DND-41 (cell line): ENCODE measurements at regions not wholly inside any gene's neighbourhood (a gene's known extent, or its start where the extent isn't known, plus 50 kb on each side); places are given as distances from the start of the nearest gene placed in this dataset.

Experiments
- ATAC-seq: fragments of 200-7000 bp; cut with Tn5 transposase; 3 replicates; pipeline ENCODE4 v1.9.1; 2021; ENCODE audit warnings: low read depth; ENCODE audit not compliant: insufficient read depth
- DNase-seq: peaks from one replicate; pipeline ENCODE4 v3.0.0-alpha.2; 2020
- H2AFZ ChIP-seq: 2 replicates; pipeline ENCODE4 v1.6.0; 2012; ENCODE audit warnings: low read depth, low read length
- H3K27ac ChIP-seq: 2 replicates; pipeline ENCODE4 v1.5.1; 2012; ENCODE audit warnings: low read length, inconsistent platforms
- H3K27me3 ChIP-seq: fragments of 200-600 bp; sonication (generic); 2 replicates; pipeline ENCODE4 v1.6.0; 2012; ENCODE audit warnings: low read length, mild to moderate bottlenecking, inconsistent platforms; ENCODE audit not compliant: insufficient read depth, poor library complexity
- H3K36me3 ChIP-seq: 2 replicates; pipeline ENCODE4 v1.5.1; 2012; ENCODE audit warnings: low read length, inconsistent platforms; ENCODE audit not compliant: insufficient read depth
- H3K4me1 ChIP-seq: 2 replicates; pipeline ENCODE4 v1.5.1; 2012; ENCODE audit warnings: mild to moderate bottlenecking, low read length; ENCODE audit not compliant: insufficient read depth
- H3K4me2 ChIP-seq: 2 replicates; pipeline ENCODE4 v1.6.0; 2012; ENCODE audit warnings: mild to moderate bottlenecking, moderate library complexity, low read length, inconsistent platforms; ENCODE audit not compliant: insufficient read depth
- H3K4me3 ChIP-seq, 2 experiments: fragments of 200-600 bp in 1 of 2; shearing (Covaris generic) in 1 of 2; 2 replicates each; pipeline ENCODE4 v1.5.1; 2012 to 2016; ENCODE audit warnings: inconsistent platforms in 2 of 2, low read length in 2 of 2, mild to moderate bottlenecking in 2 of 2, low read depth in 1 of 2, moderate library complexity in 1 of 2
- H3K79me2 ChIP-seq: 2 replicates; pipeline ENCODE4 v1.6.0; 2012; ENCODE audit warnings: low read length, inconsistent platforms; ENCODE audit not compliant: insufficient read depth
- H3K9ac ChIP-seq: 2 replicates; pipeline ENCODE4 v1.6.0; 2012; ENCODE audit warnings: low read depth, mild to moderate bottlenecking, inconsistent platforms, low read length, moderate library complexity
- H3K9me3 ChIP-seq: 2 replicates; pipeline ENCODE4 v1.5.1; 2012; ENCODE audit warnings: low read length, moderate library complexity, mild to moderate bottlenecking, inconsistent platforms; ENCODE audit not compliant: insufficient read depth, severe bottlenecking
- H4K20me1 ChIP-seq: 2 replicates; pipeline ENCODE4 v1.6.0; 2012; ENCODE audit warnings: low read length; ENCODE audit not compliant: insufficient read depth
- EZH2 ChIP-seq: IDR thresholded peaks from 3 replicates; pipeline ENCODE4 v1.6.1; 2012; ENCODE audit warnings: borderline replicate concordance, low read depth, mild to moderate bottlenecking, moderate library complexity, low read length, inconsistent platforms; ENCODE audit not compliant: severe bottlenecking
- TF ChIP-seq, protein P1 (sequence below): IDR thresholded peaks from 2 replicates; pipeline ENCODE4 v1.5.1; 2012; ENCODE audit warnings: borderline replicate concordance, low read length, moderate library complexity, mild to moderate bottlenecking; ENCODE audit not compliant: poor library complexity, severe bottlenecking; ENCODE audit errors: extremely low read depth

DNA sequence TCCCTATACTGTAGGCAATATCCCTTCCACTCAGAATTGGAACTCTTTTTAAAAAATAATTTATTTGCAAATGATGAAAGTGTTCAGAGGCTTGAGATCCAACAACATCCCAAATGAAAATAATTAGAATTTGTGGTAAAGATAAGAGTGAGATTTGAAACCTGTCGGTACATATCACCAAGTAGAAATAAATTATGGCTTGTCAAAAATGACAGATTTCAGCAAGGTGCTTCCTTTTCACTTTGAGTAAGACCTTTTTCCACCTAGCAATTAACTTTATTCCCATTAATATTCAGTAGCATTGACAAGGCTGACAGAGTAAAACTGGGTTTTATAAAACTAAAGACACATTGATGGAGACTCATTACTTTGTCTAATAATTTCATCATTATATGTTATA, 107.7 kb upstream of the PRKD1 start:
- no peaks in the 10 kb centered on the region for H3K4me1 ChIP-seq
- no peaks in the 10 kb centered on the region for H3K79me2 ChIP-seq
- no peak for ATAC-seq
- no peak overlapping the region for H3K9ac ChIP-seq
- H2AFZ ChIP-seq = no peak overlapping the region
- H3K4me2 ChIP-seq = no peak overlapping the region
- H3K4me3 ChIP-seq = no peak overlapping the region
- H3K27ac ChIP-seq = no peak overlapping the region
- no peak for TF ChIP-seq EZH2
- TF ChIP-seq, protein P1, sequence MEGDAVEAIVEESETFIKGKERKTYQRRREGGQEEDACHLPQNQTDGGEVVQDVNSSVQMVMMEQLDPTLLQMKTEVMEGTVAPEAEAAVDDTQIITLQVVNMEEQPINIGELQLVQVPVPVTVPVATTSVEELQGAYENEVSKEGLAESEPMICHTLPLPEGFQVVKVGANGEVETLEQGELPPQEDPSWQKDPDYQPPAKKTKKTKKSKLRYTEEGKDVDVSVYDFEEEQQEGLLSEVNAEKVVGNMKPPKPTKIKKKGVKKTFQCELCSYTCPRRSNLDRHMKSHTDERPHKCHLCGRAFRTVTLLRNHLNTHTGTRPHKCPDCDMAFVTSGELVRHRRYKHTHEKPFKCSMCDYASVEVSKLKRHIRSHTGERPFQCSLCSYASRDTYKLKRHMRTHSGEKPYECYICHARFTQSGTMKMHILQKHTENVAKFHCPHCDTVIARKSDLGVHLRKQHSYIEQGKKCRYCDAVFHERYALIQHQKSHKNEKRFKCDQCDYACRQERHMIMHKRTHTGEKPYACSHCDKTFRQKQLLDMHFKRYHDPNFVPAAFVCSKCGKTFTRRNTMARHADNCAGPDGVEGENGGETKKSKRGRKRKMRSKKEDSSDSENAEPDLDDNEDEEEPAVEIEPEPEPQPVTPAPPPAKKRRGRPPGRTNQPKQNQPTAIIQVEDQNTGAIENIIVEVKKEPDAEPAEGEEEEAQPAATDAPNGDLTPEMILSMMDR = no peak
- H3K9me3 ChIP-seq = no peaks in the 10 kb centered on the region
- no peaks in the 10 kb centered on the region for H3K27me3 ChIP-seq
- H3K36me3 ChIP-seq = no peaks in the 10 kb centered on the region
- DNase-seq = no peak
- H4K20me1 ChIP-seq = no peaks in the 10 kb centered on the region

DNA sequence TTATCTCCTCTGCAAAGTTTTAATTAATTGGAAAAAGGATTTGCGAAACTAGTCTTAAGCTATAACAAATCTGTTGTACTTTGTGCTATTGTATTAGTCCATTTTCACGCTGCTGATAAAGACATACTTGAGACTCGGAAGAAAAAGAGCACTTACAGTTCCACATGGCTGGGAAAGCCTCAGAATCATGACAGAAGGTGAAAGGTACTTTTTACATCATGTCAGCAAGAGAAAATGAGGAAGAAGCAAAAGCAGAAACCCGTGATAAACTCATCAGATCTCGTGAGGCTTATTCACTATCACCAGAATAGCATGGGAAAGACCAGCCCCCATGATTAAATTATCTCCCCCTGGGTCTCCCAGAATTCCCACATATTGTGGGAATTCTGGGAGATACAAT, 118.1 kb upstream of the PRKD1 start:
- no peak for ATAC-seq

DNA sequence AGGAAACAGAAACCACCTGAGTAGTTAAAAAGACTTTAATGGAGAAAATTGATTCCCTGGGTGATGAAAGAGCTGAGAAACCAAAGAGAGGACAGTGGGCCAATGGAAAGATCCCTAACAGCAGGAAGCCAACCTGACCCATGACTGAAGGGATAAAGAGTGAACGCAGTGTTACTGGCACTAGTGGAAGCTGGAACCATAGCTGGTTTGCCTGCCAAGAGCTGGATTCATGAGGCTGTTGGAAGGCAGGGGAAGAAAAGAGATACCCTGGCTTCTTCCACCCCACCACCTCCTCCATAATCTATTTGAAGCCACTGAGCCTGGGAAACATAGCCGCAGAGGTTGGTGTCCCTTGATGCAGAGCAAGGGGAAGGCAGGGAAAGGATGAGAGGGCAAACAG, 125.5 kb upstream of the PRKD1 start:
- H3K36me3 ChIP-seq = no peaks in the 10 kb centered on the region
- no peak overlapping the region for H3K4me3 ChIP-seq
- H3K4me2 ChIP-seq = no peak overlapping the region
- H3K27me3 ChIP-seq = no peaks in the 10 kb centered on the region
- no peak for TF ChIP-seq EZH2
- TF ChIP-seq, protein P1 = no peak
- H3K4me1 ChIP-seq = no peaks in the 10 kb centered on the region
- DNase-seq (no peak), ATAC-seq (no peak)
- H2AFZ ChIP-seq = no peak overlapping the region
- no peaks in the 10 kb centered on the region for H3K9me3 ChIP-seq
- H4K20me1 ChIP-seq = no peaks in the 10 kb centered on the region
- no peaks in the 10 kb centered on the region for H3K79me2 ChIP-seq
- no peak overlapping the region for H3K9ac ChIP-seq
- H3K27ac ChIP-seq = no peak overlapping the region

More for the DNA sequence above, 118.1 kb upstream of the PRKD1 start:
- Histone ChIP-seq H4K20me1 (no peaks in the 10 kb centered on the region), H2AFZ (no peak overlapping the region), H3K9ac (no peak overlapping the region), H3K9me3 (no peaks in the 10 kb centered on the region), H3K4me2 (no peak overlapping the region), H3K27me3 (no peaks in the 10 kb centered on the region), H3K79me2 (no peaks in the 10 kb centered on the region), H3K4me1 (no peaks in the 10 kb centered on the region), H3K4me3 (no peak overlapping the region), H3K36me3 (no peaks in the 10 kb centered on the region), H3K27ac (no peak overlapping the region)
- no peak for DNase-seq
- TF ChIP-seq, protein P1 = no peak
- TF ChIP-seq EZH2 = no peak

DNA sequence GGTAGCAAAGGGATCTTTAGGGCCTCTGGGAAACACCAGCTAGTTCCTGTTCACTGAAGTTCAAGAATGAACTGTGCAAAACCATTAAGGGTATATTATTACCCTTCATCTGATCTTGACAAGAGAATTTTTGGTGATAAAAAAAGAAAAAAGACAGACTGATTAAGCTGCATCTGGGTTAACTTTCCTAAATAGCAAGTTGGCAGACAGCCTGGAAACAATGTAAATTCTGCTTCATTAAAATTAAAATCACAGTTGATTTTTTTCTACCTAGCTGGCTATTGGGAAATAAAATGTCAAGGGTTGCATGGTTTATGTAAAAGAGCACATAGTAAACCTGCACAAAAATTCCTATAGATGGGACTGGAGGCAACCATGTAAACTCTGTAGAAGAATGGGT, 126.6 kb upstream of the PRKD1 start:
- DNase-seq = no peak
- no peak overlapping the region for H3K9ac ChIP-seq
- H3K27me3 ChIP-seq = no peaks in the 10 kb centered on the region
- H4K20me1 ChIP-seq = no peaks in the 10 kb centered on the region
- no peaks in the 10 kb centered on the region for H3K79me2 ChIP-seq
- H3K4me3 ChIP-seq = no peak overlapping the region
- TF ChIP-seq, protein P1 = no peak
- no peak for TF ChIP-seq EZH2
- no peaks in the 10 kb centered on the region for H3K36me3 ChIP-seq
- H2AFZ ChIP-seq = no peak overlapping the region
- H3K27ac ChIP-seq = no peak overlapping the region
- no peak overlapping the region for H3K4me2 ChIP-seq
- H3K4me1 ChIP-seq = no peaks in the 10 kb centered on the region
- H3K9me3 ChIP-seq = no peaks in the 10 kb centered on the region
- ATAC-seq = no peak
